ENCODE measurements at regions not wholly inside any gene's neighbourhood (a gene's known extent, or its start where the extent isn't known, plus 50 kb on each side); places are given as distances from the start of the nearest gene placed in this dataset.

DNA sequence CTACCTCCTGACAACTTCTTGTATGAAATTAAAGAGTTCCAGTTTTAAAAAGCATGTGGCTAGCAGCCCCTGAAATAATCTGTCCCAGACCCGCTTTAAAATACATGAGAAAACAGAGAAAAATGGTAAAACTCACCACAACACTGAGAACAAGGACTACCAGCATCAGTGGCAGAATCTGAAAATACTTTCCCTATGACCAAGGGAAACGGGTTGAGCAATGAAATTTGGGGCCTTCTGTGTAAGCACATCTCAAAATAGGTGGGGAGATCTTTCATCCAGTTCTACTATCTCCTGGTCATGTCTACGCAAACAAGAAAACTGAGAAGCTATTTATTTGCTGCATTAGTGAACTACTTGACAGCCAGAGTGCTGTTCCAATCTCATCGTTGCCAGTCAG lies 172.3 kb downstream of the LNPK start:
- H3K9me3 ChIP-seq = peaks cover 0 to 7% of the 10 kb centered on the region in 2 donors
- no peaks in the 10 kb centered on the region for H3K27me3 ChIP-seq
- TF ChIP-seq, protein P1, sequence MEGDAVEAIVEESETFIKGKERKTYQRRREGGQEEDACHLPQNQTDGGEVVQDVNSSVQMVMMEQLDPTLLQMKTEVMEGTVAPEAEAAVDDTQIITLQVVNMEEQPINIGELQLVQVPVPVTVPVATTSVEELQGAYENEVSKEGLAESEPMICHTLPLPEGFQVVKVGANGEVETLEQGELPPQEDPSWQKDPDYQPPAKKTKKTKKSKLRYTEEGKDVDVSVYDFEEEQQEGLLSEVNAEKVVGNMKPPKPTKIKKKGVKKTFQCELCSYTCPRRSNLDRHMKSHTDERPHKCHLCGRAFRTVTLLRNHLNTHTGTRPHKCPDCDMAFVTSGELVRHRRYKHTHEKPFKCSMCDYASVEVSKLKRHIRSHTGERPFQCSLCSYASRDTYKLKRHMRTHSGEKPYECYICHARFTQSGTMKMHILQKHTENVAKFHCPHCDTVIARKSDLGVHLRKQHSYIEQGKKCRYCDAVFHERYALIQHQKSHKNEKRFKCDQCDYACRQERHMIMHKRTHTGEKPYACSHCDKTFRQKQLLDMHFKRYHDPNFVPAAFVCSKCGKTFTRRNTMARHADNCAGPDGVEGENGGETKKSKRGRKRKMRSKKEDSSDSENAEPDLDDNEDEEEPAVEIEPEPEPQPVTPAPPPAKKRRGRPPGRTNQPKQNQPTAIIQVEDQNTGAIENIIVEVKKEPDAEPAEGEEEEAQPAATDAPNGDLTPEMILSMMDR (IDR thresholded peaks at IDR 0.05) = no peak
- no peak overlapping the region for H3K4me3 ChIP-seq
- no peak overlapping the region for H3K27ac ChIP-seq
- no peaks in the 10 kb centered on the region for H3K36me3 ChIP-seq
- H3K4me1 ChIP-seq = no peaks in the 10 kb centered on the region
- DNase-seq (ENCODE audit: low spot score) = no peak

- H3K9me3 ChIP-seq = peaks cover 0 to 7% of the 10 kb centered on the region in 2 donors
- no peak overlapping the region for H3K4me3 ChIP-seq
- no peaks in the 10 kb centered on the region for H3K36me3 ChIP-seq
- no peak for DNase-seq (ENCODE audit: low spot score)
- H3K4me1 ChIP-seq = no peaks in the 10 kb centered on the region
- TF ChIP-seq, protein P1 (IDR thresholded peaks at IDR 0.05) = no peak
- no peaks in the 10 kb centered on the region for H3K27me3 ChIP-seq
- no peak overlapping the region for H3K27ac ChIP-seq
Measured at GRCh38 chr2:175827856-175828255, 174.2 kb downstream of the LNPK start.

- Histone ChIP-seq H3K9me3 (peaks cover 0 to 7% of the 10 kb centered on the region in 2 donors), H3K36me3 (no peaks in the 10 kb centered on the region), H3K27ac (no peak overlapping the region), H3K4me1 (no peaks in the 10 kb centered on the region), H3K4me3 (no peak overlapping the region), H3K27me3 (no peaks in the 10 kb centered on the region)
- DNase-seq (ENCODE audit: low spot score) = no peak
- TF ChIP-seq, protein P1 (IDR thresholded peaks at IDR 0.05) = no peak
Measured at GRCh38 chr2:175824243-175824642, 177.8 kb downstream of the LNPK start.

GRCh38 chr2:175823707-175824073 lies 178.4 kb downstream of the LNPK start:
- Histone ChIP-seq H3K36me3 (no peaks in the 10 kb centered on the region), H3K4me3 (no peak overlapping the region), H3K27me3 (no peaks in the 10 kb centered on the region), H3K27ac (no peak overlapping the region), H3K9me3 (peaks cover 0 to 7% of the 10 kb centered on the region in 2 donors), H3K4me1 (no peaks in the 10 kb centered on the region)
- DNase-seq (ENCODE audit: low spot score) = no peak
- TF ChIP-seq, protein P1 (IDR thresholded peaks at IDR 0.05) = no peak

- Histone ChIP-seq H3K27ac (no peak overlapping the region), H3K36me3 (no peaks in the 10 kb centered on the region), H3K27me3 (no peaks in the 10 kb centered on the region), H3K4me1 (no peaks in the 10 kb centered on the region), H3K9me3 (peaks cover 0 to 7% of the 10 kb centered on the region in 2 donors), H3K4me3 (no peak overlapping the region)
- TF ChIP-seq, protein P1 (IDR thresholded peaks at IDR 0.05) = no peak
- DNase-seq (ENCODE audit: low spot score) = no peak
Measured at GRCh38 chr2:175823002-175823706, 178.9 kb downstream of the LNPK start.

DNA sequence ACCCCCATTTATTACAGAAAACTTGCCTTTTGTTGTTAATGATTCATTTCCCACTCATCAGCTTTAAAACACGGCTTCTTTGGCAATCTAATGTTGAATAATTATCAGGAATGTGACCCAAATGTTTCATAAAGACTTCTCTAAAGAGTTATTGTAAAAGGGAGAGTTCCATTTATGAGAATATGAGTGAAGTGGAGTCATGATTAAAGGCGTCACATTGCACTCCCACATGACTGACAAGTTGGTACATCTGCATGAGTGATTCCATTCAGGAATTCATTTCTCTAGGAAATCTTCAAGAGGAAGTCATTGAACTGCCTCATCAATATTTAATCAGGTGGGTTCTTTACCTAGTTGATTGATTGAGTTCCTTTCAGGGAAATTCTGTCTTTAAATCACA lies 184.8 kb downstream of the LNPK start:
- Histone ChIP-seq H3K4me1 (no peaks in the 10 kb centered on the region), H3K9me3 (peaks cover 0 to 10% of the 10 kb centered on the region in 2 donors), H3K36me3 (no peaks in the 10 kb centered on the region), H3K27ac (no peak overlapping the region), H3K27me3 (no peaks in the 10 kb centered on the region), H3K4me3 (no peak overlapping the region)
- TF ChIP-seq, protein P1 (IDR thresholded peaks at IDR 0.05) = no peak
- DNase-seq (ENCODE audit: low spot score) = no peak

Measured in right atrium auricular region (tissue), 2 donors.